Neural cell (in vitro differentiated cells): ENCODE measurements at regions not wholly inside any gene's neighbourhood (a gene's known extent, or its start where the extent isn't known, plus 50 kb on each side); places are given as distances from the start of the nearest gene placed in this dataset.
"Not testable (repeated sequence)": the region's sequence is repeated elsewhere in the genome, so short reads cannot be mapped to it uniquely, and the experiment has no call there.

Experiments
- EP300 ChIP-seq: fragments of 450-650 bp; conservative IDR thresholded peaks from 2 replicates; pipeline ENCODE4 v1.6.1; 2014; ENCODE audit warnings: antibody characterized with exemption, mild to moderate bottlenecking, moderate library complexity; ENCODE audit not compliant: poor library complexity, severe bottlenecking
- EZH2 ChIP-seq: fragments of 200-600, 300-800 bp; shearing (Covaris generic), sonication (generic); IDR thresholded peaks from 2 replicates; pipeline ENCODE4 v1.6.1; 2014; ENCODE audit warnings: antibody characterized with exemption, low read length, borderline replicate concordance, mild to moderate bottlenecking; ENCODE audit not compliant: insufficient read depth, poor library complexity, severe bottlenecking
- TAF1 ChIP-seq: IDR thresholded peaks from 2 replicates; pipeline ENCODE4 v1.6.1; 2012; ENCODE audit warnings: low read depth
- TF ChIP-seq, protein P1 (sequence below): fragments of 450-650 bp; IDR thresholded peaks from 2 replicates; pipeline ENCODE4 v1.5.1; 2014; ENCODE audit warnings: antibody characterized with exemption, mild to moderate bottlenecking, moderate library complexity; ENCODE audit not compliant: poor library complexity, severe bottlenecking

DNA sequence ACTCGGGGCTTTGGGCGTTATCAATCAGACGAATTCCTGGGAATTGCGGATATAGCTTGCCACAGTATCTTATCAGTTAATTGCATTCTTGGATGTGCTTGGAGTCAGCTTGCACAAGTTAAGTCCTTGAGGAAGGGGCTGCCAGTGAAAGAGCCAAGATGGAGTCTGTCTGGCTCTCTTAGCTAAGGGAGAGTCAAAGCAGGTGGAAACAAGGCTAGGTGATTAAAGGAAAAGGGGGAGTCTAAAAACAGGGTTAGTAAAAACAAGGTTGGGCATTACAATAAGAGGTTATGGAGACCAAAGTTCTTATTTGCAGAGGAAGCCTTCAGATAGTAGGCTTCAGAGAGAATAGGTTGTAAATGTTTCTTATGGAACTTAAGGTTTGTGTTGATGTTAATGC lies 149.2 kb downstream of the RRAGB start:
- TF ChIP-seq, protein P1, sequence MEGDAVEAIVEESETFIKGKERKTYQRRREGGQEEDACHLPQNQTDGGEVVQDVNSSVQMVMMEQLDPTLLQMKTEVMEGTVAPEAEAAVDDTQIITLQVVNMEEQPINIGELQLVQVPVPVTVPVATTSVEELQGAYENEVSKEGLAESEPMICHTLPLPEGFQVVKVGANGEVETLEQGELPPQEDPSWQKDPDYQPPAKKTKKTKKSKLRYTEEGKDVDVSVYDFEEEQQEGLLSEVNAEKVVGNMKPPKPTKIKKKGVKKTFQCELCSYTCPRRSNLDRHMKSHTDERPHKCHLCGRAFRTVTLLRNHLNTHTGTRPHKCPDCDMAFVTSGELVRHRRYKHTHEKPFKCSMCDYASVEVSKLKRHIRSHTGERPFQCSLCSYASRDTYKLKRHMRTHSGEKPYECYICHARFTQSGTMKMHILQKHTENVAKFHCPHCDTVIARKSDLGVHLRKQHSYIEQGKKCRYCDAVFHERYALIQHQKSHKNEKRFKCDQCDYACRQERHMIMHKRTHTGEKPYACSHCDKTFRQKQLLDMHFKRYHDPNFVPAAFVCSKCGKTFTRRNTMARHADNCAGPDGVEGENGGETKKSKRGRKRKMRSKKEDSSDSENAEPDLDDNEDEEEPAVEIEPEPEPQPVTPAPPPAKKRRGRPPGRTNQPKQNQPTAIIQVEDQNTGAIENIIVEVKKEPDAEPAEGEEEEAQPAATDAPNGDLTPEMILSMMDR: not testable (repeated sequence)
- not testable (repeated sequence) for TF ChIP-seq EZH2, TAF1, EP300
